ENCODE measurements at regions not wholly inside any gene's neighbourhood (a gene's known extent, or its start where the extent isn't known, plus 50 kb on each side); places are given as distances from the start of the nearest gene placed in this dataset.

DNA sequence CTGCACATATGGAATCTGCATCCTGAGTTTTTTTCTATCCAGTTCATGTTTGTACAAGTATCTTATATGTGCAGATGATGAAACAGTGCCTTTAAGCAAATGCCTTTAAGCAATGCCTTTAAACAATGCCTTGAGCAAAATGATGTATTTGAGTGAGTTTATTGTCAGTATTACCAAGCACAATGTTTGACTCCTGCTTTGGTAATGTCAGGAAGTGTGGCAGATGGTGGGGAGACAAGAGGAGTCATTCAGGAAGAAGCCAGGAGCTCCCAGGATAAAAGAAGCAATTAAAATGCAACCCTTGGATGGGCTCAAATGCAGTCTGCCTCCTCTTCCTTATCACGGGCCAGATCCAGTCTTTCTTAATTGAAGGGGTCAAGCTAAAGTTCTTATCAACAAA, 108.7 kb upstream of the KCNJ15 start:
- TF ChIP-seq, protein P1, sequence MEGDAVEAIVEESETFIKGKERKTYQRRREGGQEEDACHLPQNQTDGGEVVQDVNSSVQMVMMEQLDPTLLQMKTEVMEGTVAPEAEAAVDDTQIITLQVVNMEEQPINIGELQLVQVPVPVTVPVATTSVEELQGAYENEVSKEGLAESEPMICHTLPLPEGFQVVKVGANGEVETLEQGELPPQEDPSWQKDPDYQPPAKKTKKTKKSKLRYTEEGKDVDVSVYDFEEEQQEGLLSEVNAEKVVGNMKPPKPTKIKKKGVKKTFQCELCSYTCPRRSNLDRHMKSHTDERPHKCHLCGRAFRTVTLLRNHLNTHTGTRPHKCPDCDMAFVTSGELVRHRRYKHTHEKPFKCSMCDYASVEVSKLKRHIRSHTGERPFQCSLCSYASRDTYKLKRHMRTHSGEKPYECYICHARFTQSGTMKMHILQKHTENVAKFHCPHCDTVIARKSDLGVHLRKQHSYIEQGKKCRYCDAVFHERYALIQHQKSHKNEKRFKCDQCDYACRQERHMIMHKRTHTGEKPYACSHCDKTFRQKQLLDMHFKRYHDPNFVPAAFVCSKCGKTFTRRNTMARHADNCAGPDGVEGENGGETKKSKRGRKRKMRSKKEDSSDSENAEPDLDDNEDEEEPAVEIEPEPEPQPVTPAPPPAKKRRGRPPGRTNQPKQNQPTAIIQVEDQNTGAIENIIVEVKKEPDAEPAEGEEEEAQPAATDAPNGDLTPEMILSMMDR (conservative IDR thresholded peaks at IDR 0.05; ENCODE audit: low read length) = no peak
- no peak for TF ChIP-seq EZH2phosphoT487 (IDR thresholded peaks at IDR 0.05; ENCODE audit: borderline replicate concordance, low read depth, low read length)

Data from OCI-LY7 (cell line).